Uterus (tissue), 2 donors: ENCODE measurements at regions not wholly inside any gene's neighbourhood (a gene's known extent, or its start where the extent isn't known, plus 50 kb on each side); places are given as distances from the start of the nearest gene placed in this dataset.

Experiments used
- POLR2A ChIP-seq, 2 donors: fragments of 450-650 bp; IDR thresholded peaks; one replicate each; pipeline ENCODE4 v1.6.1; 2016; ENCODE audit warnings: antibody characterized with exemption in 2 of 2, mild to moderate bottlenecking in 1 of 2, moderate library complexity in 1 of 2
- TF ChIP-seq, protein P1 (sequence below), 4 experiments: fragments of 200-600 bp in 2 of 4; fragments of 450-650 bp in 2 of 4; sonication (generic) in 2 of 4; IDR thresholded peaks; one replicate each; pipeline ENCODE4 v1.5.1; 2016 to 2019; ENCODE audit warnings: antibody characterized with exemption in 4 of 4, mild to moderate bottlenecking in 2 of 4, moderate library complexity in 1 of 4

DNA sequence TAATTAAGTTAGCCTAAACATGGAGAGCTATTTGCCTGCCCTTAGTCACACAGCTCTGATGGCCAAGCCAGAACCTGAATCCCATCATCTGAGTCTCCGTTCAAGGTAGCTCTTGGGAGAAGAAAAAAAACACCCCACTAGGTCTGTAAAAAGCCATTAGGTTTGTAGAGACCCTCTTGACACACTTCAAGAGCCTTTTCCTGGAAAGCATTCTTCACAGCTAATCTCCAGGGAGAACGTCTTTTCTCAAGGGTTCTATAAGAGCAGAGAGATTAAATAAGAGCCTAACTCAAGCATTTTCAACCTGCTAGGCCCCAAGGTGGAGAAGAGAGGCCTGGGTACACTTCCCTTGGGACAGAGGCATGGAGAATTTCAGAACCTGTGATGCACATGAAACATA is 61.6 kb upstream of the NAV2 start:
- TF ChIP-seq, protein P1, sequence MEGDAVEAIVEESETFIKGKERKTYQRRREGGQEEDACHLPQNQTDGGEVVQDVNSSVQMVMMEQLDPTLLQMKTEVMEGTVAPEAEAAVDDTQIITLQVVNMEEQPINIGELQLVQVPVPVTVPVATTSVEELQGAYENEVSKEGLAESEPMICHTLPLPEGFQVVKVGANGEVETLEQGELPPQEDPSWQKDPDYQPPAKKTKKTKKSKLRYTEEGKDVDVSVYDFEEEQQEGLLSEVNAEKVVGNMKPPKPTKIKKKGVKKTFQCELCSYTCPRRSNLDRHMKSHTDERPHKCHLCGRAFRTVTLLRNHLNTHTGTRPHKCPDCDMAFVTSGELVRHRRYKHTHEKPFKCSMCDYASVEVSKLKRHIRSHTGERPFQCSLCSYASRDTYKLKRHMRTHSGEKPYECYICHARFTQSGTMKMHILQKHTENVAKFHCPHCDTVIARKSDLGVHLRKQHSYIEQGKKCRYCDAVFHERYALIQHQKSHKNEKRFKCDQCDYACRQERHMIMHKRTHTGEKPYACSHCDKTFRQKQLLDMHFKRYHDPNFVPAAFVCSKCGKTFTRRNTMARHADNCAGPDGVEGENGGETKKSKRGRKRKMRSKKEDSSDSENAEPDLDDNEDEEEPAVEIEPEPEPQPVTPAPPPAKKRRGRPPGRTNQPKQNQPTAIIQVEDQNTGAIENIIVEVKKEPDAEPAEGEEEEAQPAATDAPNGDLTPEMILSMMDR (IDR thresholded peaks at IDR 0.05): no peak
- no peak for TF ChIP-seq POLR2A (IDR thresholded peaks at IDR 0.05)
